Thymus (tissue), 11 donors: ENCODE measurements at regions not wholly inside any gene's neighbourhood (a gene's known extent, or its start where the extent isn't known, plus 50 kb on each side); places are given as distances from the start of the nearest gene placed in this dataset.

Experiments used
- DNase-seq, 9 donors: peaks; one replicate each; pipeline ENCODE4 v3.0.0-alpha.2; 2013; ENCODE audit warnings: low spot score in 9 of 9, low read depth in 6 of 9, missing footprints in 1 of 9
- H3K27ac ChIP-seq, 2 donors: one replicate each; pipeline ENCODE4 v1.5.1; 2013; ENCODE audit warnings: control low read depth in 1 of 2, low read depth in 1 of 2, low read length in 1 of 2, mild to moderate bottlenecking in 1 of 2, moderate library complexity in 1 of 2
- H3K27me3 ChIP-seq, 2 donors: one replicate each; pipeline ENCODE4 v1.5.1; 2013; ENCODE audit warnings: low read length in 1 of 2; ENCODE audit not compliant: control insufficient read depth in 2 of 2, insufficient read depth in 1 of 2
- H3K36me3 ChIP-seq, 2 donors: one replicate each; pipeline ENCODE4 v1.5.1; 2013; ENCODE audit warnings: low read length in 1 of 2, mild to moderate bottlenecking in 1 of 2, moderate library complexity in 1 of 2; ENCODE audit not compliant: control insufficient read depth in 2 of 2, insufficient read depth in 2 of 2
- H3K4me1 ChIP-seq, 2 donors: one replicate each; pipeline ENCODE4 v1.5.1; 2013; ENCODE audit warnings: low read length in 2 of 2; ENCODE audit not compliant: control insufficient read depth in 2 of 2, insufficient read depth in 2 of 2
- H3K4me3 ChIP-seq, 2 donors: one replicate each; pipeline ENCODE4 v1.5.1; 2013; ENCODE audit warnings: low read length in 2 of 2, control low read depth in 1 of 2, mild to moderate bottlenecking in 1 of 2
- H3K9me3 ChIP-seq, 2 donors: one replicate each; pipeline ENCODE4 v1.5.1; 2013; ENCODE audit warnings: low read length in 1 of 2, mild to moderate bottlenecking in 1 of 2; ENCODE audit not compliant: control insufficient read depth in 2 of 2, insufficient read depth in 1 of 2
- WGBS: extraction: QIAGEN DNeasy Blood & Tissue Kit; methylation state at CpG from one replicate; pipeline ENCODE4 v1.1.7; 2013; 5-methylcytosine and 5-hydroxymethylcytosine counted together
- donor health status: healthy.

GRCh38 chr11:28738549-28738948, 630.4 kb downstream of the METTL15 start:
- Histone ChIP-seq H3K4me3 (no peak overlapping the region), H3K9me3 (no peaks in the 10 kb centered on the region), H3K4me1 (no peaks in the 10 kb centered on the region), H3K36me3 (no peaks in the 10 kb centered on the region), H3K27me3 (no peaks in the 10 kb centered on the region), H3K27ac (no peak overlapping the region)
- DNase-seq: no peak

- Histone ChIP-seq H3K27ac (no peak overlapping the region), H3K36me3 (no peaks in the 10 kb centered on the region), H3K27me3 (no peaks in the 10 kb centered on the region), H3K4me1 (no peaks in the 10 kb centered on the region), H3K4me3 (no peak overlapping the region), H3K9me3 (no peaks in the 10 kb centered on the region)
- DNase-seq: no peak
These were observed 628.1 kb downstream of the METTL15 start for GRCh38 chr11:28736256-28736655.

- no peaks in the 10 kb centered on the region for H3K27me3 ChIP-seq
- DNase-seq: no peak
- H3K4me3 ChIP-seq: no peak overlapping the region
- no peaks in the 10 kb centered on the region for H3K36me3 ChIP-seq
- WGBS: 88% methylated on average over 1 of the region's 1 CpG
- no peaks in the 10 kb centered on the region for H3K9me3 ChIP-seq
- no peak overlapping the region for H3K27ac ChIP-seq
- H3K4me1 ChIP-seq: no peaks in the 10 kb centered on the region
These were observed 627.3 kb downstream of the METTL15 start for GRCh38 chr11:28735511-28735910.

GRCh38 chr11:28730889-28731288, 622.7 kb downstream of the METTL15 start:
- Histone ChIP-seq H3K9me3 (no peaks in the 10 kb centered on the region), H3K36me3 (no peaks in the 10 kb centered on the region), H3K27me3 (no peaks in the 10 kb centered on the region), H3K27ac (no peak overlapping the region), H3K4me3 (no peak overlapping the region), H3K4me1 (no peaks in the 10 kb centered on the region)
- DNase-seq: no peak
- 92% methylated on average over 2 of the region's 2 CpGs for WGBS

- no peaks in the 10 kb centered on the region for H3K36me3 ChIP-seq
- no peaks in the 10 kb centered on the region for H3K9me3 ChIP-seq
- no peak for DNase-seq
- H3K27me3 ChIP-seq: no peaks in the 10 kb centered on the region
- H3K4me3 ChIP-seq: no peak overlapping the region
- H3K27ac ChIP-seq: no peak overlapping the region
- WGBS: 80% methylated on average over 3 of the region's 3 CpGs
- H3K4me1 ChIP-seq: no peaks in the 10 kb centered on the region
These were observed 622.1 kb downstream of the METTL15 start for GRCh38 chr11:28730336-28730735.

- no peak overlapping the region for H3K4me3 ChIP-seq
- H3K9me3 ChIP-seq: no peaks in the 10 kb centered on the region
- no peak overlapping the region for H3K27ac ChIP-seq
- H3K36me3 ChIP-seq: no peaks in the 10 kb centered on the region
- 94% methylated on average over 6 of the region's 6 CpGs for WGBS
- DNase-seq: no peak
- no peaks in the 10 kb centered on the region for H3K4me1 ChIP-seq
- H3K27me3 ChIP-seq: no peaks in the 10 kb centered on the region
These were observed 621.2 kb downstream of the METTL15 start for GRCh38 chr11:28729339-28729738.

GRCh38 chr11:28728666-28729065, 620.5 kb downstream of the METTL15 start:
- Histone ChIP-seq H3K9me3 (no peaks in the 10 kb centered on the region), H3K27ac (no peak overlapping the region)
- 95% methylated on average over 1 of the region's 1 CpG for WGBS

GRCh38 chr11:28727254-28727653, 619.1 kb downstream of the METTL15 start:
- WGBS: 92% methylated on average over 3 of the region's 3 CpGs
- Histone ChIP-seq H3K4me3 (no peak overlapping the region), H3K4me1 (no peaks in the 10 kb centered on the region), H3K36me3 (no peaks in the 10 kb centered on the region), H3K9me3 (no peaks in the 10 kb centered on the region), H3K27me3 (no peaks in the 10 kb centered on the region), H3K27ac (no peak overlapping the region)
- no peak for DNase-seq

More at GRCh38 chr11:28728666-28729065, 620.5 kb downstream of the METTL15 start:
- Histone ChIP-seq H3K36me3 (no peaks in the 10 kb centered on the region), H3K4me3 (no peak overlapping the region), H3K4me1 (no peaks in the 10 kb centered on the region), H3K27me3 (no peaks in the 10 kb centered on the region)
- no peak for DNase-seq

GRCh38 chr11:28726432-28726831, 618.2 kb downstream of the METTL15 start:
- Histone ChIP-seq H3K4me3 (no peak overlapping the region), H3K4me1 (no peaks in the 10 kb centered on the region), H3K36me3 (no peaks in the 10 kb centered on the region), H3K27ac (no peak overlapping the region), H3K9me3 (no peaks in the 10 kb centered on the region), H3K27me3 (no peaks in the 10 kb centered on the region)
- DNase-seq: no peak
- 95% methylated on average over 1 of the region's 1 CpG for WGBS

GRCh38 chr11:28715726-28716125, 607.5 kb downstream of the METTL15 start:
- no peaks in the 10 kb centered on the region for H3K9me3 ChIP-seq
- WGBS: 84% methylated on average over 4 of the region's 4 CpGs
- no peak overlapping the region for H3K4me3 ChIP-seq
- no peaks in the 10 kb centered on the region for H3K27me3 ChIP-seq
- no peaks in the 10 kb centered on the region for H3K36me3 ChIP-seq
- no peaks in the 10 kb centered on the region for H3K4me1 ChIP-seq
- no peak overlapping the region for H3K27ac ChIP-seq
- no peak for DNase-seq
